GM18505 (cell line): ENCODE measurements at regions not wholly inside any gene's neighbourhood (a gene's known extent, or its start where the extent isn't known, plus 50 kb on each side); places are given as distances from the start of the nearest gene placed in this dataset.

Source experiments
- ATAC-seq: cut with Tn5 transposase; IDR thresholded peaks from one replicate; pipeline ENCODE4 v1.9.1; 2021; ENCODE audit not compliant: unreplicated experiment
- POLR2A ChIP-seq: IDR thresholded peaks from 4 replicates; pipeline ENCODE4 v1.6.1; 2011; ENCODE audit warnings: borderline replicate concordance; ENCODE audit not compliant: insufficient read depth, insufficient read length; ENCODE audit errors: extremely low read depth

DNA sequence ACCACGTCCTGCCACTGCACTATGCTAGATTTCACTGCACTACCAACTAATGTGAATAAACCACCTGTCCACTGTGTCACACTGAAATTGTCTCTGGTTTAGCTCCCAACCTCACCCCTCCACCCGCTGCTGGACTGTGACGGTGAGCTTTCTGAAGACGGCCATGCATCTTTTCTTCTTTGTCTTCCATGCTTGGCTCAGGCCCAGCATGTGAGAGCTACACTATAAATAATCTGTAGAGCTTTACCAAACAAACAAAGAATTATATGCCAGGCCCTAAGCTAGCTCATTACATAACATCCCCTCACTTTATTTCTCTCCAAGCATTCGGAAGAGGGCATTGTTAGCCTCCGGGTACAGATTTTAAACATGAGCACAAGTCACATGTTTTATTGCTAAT lies 633.2 kb downstream of the TNS3 start:
- TF ChIP-seq POLR2A = no peak
- ATAC-seq = no peak

DNA sequence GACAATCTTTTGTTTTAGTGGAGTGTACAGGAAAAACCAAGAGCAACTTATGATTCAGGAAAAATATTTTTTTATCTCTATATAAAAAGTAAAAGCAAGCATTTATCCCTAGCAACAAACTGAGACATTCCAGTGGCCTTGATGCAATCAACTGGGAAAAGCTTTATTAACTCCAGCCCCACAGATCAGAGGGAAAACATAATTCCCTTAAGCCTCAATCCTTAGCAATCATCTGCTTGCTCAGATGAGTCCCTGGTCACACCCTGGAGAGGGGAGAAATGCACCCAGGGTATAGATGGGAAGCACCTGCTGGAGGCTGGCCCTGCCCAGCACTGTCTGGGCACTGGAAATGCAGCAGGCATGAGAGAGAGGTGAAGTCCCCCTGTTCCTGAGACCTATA lies 636.6 kb downstream of the TNS3 start:
- no peak for ATAC-seq
- no peak for TF ChIP-seq POLR2A

DNA sequence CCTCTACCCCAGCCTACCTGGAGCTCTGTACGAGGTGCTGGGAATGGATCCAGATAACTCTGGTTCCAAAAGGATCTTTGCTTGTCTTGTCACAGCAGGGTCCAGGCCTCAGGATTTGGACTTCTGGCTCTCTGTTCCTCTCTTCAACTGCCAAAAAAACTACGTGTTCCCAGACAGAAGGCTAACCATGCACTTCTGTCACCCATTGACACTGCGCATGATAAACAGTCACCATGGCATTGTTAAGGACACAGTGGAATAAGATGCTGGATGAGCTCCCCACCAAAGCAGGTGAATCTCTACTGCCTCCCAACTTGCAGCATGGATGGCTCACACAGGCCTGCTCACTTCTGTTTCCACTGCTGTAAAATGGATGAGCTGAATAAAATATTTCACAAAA lies 637.9 kb downstream of the TNS3 start:
- ATAC-seq = no peak

DNA sequence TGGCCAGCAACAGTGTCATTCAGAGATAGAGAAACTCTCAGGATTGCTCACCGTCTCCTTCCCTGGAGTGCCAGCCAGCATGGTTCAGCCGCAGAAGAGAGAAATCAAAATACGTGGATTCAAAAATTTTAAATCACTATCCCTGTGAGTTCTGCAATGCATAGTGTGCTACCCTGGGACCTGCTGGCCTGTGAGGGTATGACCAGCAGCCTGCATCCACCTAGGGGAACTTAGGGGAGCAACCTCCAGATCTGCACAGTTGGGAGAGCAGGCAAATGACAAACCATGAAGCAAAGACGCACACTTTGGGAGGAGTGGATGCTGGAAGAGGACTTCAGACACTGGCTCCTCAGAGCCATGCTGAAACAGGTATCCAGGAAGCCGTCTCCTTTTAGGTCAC lies 639.3 kb downstream of the TNS3 start:
- no peak for ATAC-seq
- no peak for TF ChIP-seq POLR2A

More for the DNA sequence above, 637.9 kb downstream of the TNS3 start:
- no peak for TF ChIP-seq POLR2A

DNA sequence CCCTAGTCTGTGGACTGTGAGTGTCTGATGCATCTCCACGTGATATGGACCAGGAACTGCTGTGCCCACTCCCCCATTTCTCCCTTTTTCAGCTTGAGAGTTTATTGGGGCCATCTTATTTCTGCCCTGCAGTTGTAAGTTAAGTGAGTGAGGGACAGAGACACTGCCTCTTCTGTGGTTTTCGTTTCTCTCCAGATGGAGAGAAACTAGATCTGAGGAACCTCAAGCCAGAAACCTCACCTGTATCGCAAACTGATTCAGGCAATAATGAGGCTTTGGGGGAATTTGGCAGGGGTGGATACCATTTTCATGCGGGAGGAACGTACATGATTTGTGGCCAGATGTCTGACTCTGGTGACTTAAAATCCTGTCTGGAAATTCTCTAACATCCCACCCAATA lies 641.7 kb downstream of the TNS3 start:
- TF ChIP-seq POLR2A = no peak
- no peak for ATAC-seq

DNA sequence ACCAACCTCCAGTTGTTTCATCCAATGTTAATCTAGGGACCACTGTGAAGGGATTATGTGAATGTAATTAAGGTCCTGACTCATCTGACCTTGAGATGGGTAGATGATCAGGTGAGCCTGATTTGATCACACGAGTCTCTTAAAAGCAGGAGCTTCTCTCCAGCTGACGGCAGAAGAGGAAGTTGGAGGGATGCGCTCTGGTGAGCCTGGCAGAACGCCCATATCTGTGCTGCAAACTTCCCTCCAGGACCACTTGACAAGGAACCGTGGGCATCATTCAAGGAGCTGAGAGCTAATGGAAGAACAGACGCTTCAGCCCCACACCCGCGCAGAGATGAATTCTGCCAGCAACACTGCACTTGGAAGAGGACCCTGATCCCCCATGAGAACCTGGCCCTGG lies 642.4 kb downstream of the TNS3 start:
- TF ChIP-seq POLR2A = no peak
- ATAC-seq = no peak

DNA sequence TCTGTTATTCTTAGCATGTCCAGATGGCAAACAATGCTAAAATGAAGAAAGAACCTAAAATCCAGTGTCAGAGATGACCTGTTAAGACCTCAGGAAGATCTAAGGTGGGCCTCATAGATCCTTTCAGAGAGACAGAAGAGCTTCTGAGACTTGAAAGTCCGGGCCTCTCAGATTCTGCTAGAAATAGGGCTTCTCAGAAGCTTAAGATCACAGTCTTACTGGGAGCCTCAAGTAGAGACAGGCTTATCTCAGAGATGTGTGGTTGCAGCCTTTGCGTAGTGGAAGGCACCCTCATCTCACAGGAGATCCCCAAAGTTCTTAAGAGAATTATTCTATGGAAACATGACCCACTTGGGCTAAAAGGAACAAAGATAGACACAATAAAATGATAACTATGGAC lies 642.8 kb downstream of the TNS3 start:
- ATAC-seq = no peak
- TF ChIP-seq POLR2A = no peak

DNA sequence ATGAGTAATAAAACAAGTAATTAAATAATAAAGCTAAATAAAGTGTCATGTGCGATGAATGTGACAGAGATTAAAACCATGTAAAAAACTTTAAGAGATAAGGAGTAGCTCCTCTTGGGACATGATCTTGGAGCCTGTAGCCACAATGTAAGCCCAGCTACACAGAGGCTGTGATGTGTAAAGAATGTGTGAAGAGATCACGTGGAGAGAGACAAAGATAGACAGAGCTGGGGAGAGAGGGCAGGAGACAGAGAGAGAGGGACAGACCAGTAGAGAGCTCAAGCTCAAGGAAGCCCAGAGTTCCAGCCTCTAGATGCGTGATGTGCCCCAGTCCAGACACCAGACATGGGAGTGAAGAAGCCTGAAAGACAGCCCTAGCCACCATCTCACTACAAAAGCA lies 644.1 kb downstream of the TNS3 start:
- ATAC-seq = no peak
- no peak for TF ChIP-seq POLR2A

DNA sequence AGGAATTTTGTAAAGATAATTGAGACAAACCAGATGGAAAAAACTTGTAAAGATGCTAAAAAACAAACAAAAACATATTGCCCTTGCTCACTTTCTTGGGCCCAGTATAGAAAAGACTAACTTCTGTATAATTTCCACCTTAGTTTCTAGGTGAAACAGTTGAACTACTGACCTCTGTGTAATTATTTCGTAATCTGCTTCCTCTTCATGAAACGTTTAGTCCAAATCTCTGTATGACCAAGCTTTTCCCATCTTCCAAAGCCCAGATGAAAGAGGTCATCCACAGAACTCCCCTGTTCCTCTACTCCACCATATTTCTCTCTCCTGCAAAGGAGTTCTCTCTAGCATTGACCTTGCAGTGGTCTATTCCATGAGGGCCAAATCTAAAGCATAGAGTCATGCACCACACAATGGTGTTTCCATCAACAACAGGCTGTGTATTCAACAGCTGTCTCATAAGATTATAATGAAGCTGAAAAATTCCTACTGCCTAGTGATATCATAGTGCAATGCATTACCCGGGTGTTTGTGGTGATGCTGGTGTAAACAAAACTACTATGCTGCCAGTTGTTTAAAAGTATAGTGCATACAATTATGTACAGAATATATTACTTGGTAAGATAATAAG lies 647.6 kb downstream of the TNS3 start:
- TF ChIP-seq POLR2A = no peak
- no peak for ATAC-seq

DNA sequence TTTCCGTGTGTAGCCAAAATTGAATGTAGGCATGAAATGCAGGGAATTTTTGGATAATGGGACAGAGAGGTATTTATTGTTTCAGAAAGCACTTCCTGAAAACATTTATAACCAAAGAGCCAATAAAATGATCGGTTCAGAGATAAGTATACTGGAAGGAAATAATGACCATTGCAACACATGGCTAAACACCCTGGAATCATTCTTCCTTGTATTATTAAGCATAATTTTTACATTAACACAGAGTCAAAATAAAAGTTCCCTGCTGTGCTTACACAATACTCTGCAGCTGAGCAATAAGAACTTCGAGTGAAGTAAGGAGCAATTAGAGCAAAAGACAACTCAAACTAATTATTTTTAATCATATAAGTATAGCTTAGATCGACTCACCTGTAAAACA lies 648.3 kb downstream of the TNS3 start:
- no peak for ATAC-seq
- TF ChIP-seq POLR2A = no peak

DNA sequence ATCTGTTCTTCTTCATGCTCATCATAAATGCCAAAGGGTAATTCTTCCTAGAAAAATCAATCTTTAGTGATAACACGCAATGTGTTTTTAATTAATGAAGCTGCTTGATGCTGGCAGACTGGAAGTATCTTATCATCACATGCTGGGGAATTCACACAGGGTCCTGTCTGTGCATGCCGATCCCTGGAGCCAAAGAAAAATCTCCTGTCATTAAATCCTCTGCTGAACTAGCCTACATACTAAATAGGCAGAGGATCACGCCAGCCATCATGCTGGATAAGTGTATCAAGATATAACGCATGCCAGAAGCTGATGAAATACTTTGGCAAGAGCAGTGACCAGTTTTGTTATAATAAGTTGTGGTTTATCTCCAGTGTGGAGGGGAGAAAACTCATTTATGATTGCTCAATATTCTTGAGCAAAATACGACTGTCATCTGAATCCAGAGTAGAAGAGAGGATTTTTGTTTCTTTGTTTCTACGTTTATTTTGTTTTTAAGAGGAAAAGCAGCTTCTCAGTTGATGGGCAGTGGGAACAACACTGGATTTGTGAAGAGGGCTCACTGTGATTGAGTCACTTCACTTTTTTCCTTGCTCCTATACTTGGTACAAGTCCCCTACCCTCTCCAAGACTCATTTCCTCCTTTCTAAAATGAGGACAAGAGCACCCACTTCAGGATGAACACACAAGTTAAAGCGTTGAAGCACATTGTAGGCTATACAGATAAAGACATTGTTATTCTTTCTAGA lies 649.1 kb downstream of the TNS3 start:
- ATAC-seq = no peak
- no peak for TF ChIP-seq POLR2A

DNA sequence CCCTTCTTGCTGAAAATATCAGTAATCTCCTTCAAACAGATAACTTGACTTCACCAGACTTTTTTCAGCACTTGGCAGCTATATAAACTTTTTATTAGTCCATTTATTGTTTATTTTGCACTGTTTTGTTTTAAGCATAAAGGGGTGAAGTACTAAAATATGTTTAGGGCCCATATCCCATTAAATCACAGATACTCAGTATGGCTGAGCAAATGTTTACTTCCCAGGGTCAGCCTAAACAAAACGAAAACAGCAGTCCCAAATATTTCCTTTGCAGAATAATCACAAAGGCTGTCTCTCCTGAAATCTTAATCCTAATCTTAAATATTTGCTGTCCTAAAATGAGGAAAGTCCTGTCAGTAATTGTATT lies 649.6 kb downstream of the TNS3 start:
- ATAC-seq = no peak
- TF ChIP-seq POLR2A = no peak

DNA sequence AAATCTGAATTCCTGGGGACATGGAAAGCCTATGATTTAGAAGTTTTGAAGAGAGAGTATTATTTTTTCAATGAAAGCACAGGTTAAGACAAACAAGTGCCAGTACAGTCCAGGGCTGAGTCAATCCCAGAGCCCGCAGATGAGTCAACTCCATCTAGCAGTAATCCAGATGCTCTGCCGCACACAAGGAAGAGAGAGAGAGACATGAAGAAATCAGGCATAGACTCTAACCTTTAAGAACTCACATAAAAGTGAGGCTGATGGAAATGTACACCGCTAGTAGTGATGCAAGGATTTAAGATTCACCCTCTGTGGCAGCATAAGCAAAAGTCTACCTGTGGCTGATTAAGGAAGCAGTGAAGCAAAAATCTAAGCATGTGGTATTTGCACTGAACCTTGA lies 651.5 kb downstream of the TNS3 start:
- no peak for TF ChIP-seq POLR2A
- no peak for ATAC-seq

DNA sequence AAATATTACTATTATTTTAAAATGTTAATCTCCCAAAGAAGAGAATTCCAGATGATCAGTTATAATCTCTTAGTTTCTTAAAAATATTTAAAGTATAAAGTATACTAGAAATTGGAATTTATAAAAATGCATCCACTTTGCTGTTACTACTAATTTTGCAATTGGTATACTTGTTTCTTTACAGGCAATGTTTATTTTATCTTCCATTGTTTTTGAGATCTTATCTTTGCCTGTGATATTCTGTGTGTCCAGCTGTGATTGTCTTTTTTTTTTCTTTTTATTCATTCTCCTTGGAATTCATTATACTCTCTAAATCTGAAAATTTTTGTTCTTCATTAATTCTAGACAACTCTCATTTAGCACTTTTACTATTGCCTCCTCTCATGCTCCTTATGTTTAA lies 652.6 kb downstream of the TNS3 start:
- TF ChIP-seq POLR2A = no peak
- ATAC-seq = no peak
